UCSD-AML1 (cell line): ENCODE measurements at regions not wholly inside any gene's neighbourhood (a gene's known extent, or its start where the extent isn't known, plus 50 kb on each side); places are given as distances from the start of the nearest gene placed in this dataset.

Source experiments
- DNase-seq: peaks from one replicate; lab custom pipeline; 2025; ENCODE audit not compliant: unreplicated experiment; lab: John Stamatoyannopoulos, UW

- DNase-seq: no peak
Observed at GRCh38 chr17:54793271-54793670, 107.4 kb upstream of the TOM1L1 start.

GRCh38 chr17:54795046-54795445, 105.6 kb upstream of the TOM1L1 start:
- no peak for DNase-seq

- DNase-seq: no peak
Observed at GRCh38 chr17:54807331-54807730, 93.3 kb upstream of the TOM1L1 start.

GRCh38 chr17:54813896-54814295, 86.8 kb upstream of the TOM1L1 start:
- DNase-seq: no peak

GRCh38 chr17:54814371-54814770, 86.3 kb upstream of the TOM1L1 start:
- DNase-seq: no peak

- DNase-seq: no peak
Observed at GRCh38 chr17:54834086-54834485, 66.6 kb upstream of the TOM1L1 start.

GRCh38 chr17:54835015-54835414, 65.6 kb upstream of the TOM1L1 start:
- no peak for DNase-seq

- no peak for DNase-seq
Observed at GRCh38 chr17:54836723-54837462, 63.8 kb upstream of the TOM1L1 start.

- no peak for DNase-seq
Observed at GRCh38 chr17:54838651-54839421, 61.8 kb upstream of the TOM1L1 start.

GRCh38 chr17:54839447-54839846, 61.2 kb upstream of the TOM1L1 start:
- no peak for DNase-seq

- no peak for DNase-seq
Observed at GRCh38 chr17:54840885-54841591, 59.6 kb upstream of the TOM1L1 start.

- DNase-seq: no peak
Observed at GRCh38 chr17:54841656-54842055, 59.0 kb upstream of the TOM1L1 start.

GRCh38 chr17:54844233-54844632, 56.4 kb upstream of the TOM1L1 start:
- DNase-seq: no peak

GRCh38 chr17:54848368-54848987, 52.2 kb upstream of the TOM1L1 start:
- no peak for DNase-seq

- no peak for DNase-seq
Observed at GRCh38 chr17:54849660-54850059, 51.0 kb upstream of the TOM1L1 start.
